ENCODE measurements at regions not wholly inside any gene's neighbourhood (a gene's known extent, or its start where the extent isn't known, plus 50 kb on each side); places are given as distances from the start of the nearest gene placed in this dataset.
"Not testable (repeated sequence)": the region's sequence is repeated elsewhere in the genome, so short reads cannot be mapped to it uniquely, and the experiment has no call there.

- no peak for DNase-seq (ENCODE audit: low read depth, low spot score)
These were observed 189.9 kb upstream of the THRB start for GRCh38 chr3:24684506-24685023.

GRCh38 chr3:24686808-24687207, 192.2 kb upstream of the THRB start:
- no peak for DNase-seq (ENCODE audit: low read depth, low spot score)

GRCh38 chr3:24687671-24688070, 193.0 kb upstream of the THRB start:
- no peak for DNase-seq (ENCODE audit: low read depth, low spot score)

DNA sequence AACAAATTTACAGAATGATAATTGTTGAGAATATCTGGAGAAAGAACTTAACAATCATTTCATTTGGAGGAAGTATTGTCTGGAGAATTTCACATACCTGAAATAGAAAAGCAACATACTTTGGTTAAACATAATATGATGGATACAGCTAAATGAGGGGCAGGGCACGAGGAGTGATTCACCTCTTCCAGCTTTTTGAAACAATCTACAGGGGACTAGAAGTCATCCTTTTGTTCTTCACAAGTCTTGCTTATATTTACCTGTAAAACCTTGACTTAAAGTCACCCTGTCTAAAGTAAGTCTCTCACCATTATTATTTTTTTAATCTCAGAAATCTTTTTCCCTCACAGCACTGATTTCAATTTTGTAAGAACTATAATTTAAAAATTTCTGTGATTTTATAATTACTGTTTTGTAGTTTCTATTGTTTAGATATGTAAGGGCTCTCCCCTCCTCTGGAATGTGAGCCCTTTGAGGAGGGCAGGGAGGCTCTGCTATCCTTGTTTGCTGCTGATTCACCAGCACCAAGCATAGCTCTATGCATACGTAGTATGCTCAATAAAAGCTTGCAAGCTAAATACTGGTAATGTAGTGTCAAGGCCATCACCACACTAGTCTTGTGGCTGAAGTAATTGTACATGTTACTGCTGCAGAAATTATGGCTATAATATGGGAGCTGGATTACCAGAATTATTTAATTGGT, 193.9 kb upstream of the THRB start:
- DNase-seq (ENCODE audit: low read depth, low spot score), result no peak

GRCh38 chr3:24689353-24689752, 194.7 kb upstream of the THRB start:
- DNase-seq (ENCODE audit: low read depth, low spot score), result no peak

GRCh38 chr3:24690777-24691176, 196.1 kb upstream of the THRB start:
- DNase-seq (ENCODE audit: low read depth, low spot score), result no peak

DNA sequence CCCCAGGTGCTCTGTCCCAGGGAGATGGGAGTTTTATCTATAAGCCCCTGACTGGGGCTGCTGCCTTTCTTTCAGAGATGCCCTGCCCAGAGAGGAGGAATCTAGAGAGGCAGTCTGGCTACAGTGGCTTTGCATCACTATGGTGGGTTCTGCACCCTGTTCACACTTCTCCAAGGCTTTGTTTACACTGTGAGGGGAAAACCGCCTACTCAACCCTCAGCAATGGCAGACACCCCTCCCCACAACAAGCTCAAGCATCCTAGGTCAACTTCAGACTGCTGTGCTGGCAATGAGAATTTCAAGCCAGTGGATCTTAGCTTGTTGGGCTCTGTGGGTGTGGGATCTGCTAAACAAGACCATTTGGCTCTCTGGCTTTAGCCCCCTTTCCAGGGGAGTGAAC, 204.4 kb upstream of the THRB start:
- not testable (repeated sequence) for DNase-seq (ENCODE audit: low read depth, low spot score)

- no peak for DNase-seq (ENCODE audit: low read depth, low spot score)
These were observed 209.8 kb upstream of the THRB start for GRCh38 chr3:24704496-24704895.

- no peak for DNase-seq (ENCODE audit: low read depth, low spot score)
These were observed 213.3 kb upstream of the THRB start for GRCh38 chr3:24707936-24708335.

DNA sequence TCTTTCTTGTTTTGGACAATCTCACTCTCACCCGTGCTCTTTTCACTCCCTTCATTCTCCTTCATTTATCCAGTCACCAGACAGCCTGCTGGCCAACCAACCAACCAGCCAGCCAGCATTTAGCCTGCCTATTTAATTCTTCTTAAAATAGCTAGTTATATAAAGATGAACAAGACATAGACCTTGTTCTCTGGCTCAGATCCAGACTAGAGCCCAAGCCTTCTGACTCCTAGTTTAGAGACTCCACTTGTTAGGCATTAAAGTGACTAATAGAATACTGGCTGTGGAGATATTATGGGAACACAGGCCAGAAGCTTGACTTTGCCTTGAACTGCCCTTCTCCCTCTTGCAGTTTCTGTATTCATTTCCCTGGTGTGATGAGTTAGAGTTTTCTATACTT, 215.3 kb upstream of the THRB start:
- DNase-seq (ENCODE audit: low read depth, low spot score), result no peak

GRCh38 chr3:24713516-24713915, 218.9 kb upstream of the THRB start:
- DNase-seq (ENCODE audit: low read depth, low spot score), result no peak

DNA sequence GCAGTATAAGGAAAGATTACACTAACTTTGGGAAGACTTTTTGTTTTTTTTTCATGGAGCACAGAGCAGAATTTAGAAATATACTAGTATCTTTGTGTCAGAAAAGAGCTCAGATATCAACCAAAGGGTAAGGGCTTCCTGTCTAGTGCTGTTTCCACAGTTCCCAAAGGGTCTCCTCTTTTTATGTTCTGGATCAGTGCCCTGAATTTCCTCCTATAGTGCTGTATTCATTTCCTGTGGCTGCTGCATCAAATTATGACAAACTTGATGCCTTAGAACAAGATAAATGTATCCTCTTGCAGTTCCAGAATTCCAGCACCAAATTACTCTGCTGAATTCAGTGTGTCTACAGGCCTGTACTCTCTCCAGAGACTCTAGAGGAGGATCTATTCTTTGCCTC, 219.8 kb upstream of the THRB start:
- DNase-seq (ENCODE audit: low read depth, low spot score), result no peak

- no peak for DNase-seq (ENCODE audit: low read depth, low spot score)
These were observed 220.6 kb upstream of the THRB start for GRCh38 chr3:24715171-24715792.

- DNase-seq (ENCODE audit: low read depth, low spot score), result no peak
These were observed 227.4 kb upstream of the THRB start for GRCh38 chr3:24722087-24722486.

- no peak for DNase-seq (ENCODE audit: low read depth, low spot score)
These were observed 231.0 kb upstream of the THRB start for GRCh38 chr3:24725514-24726255.

DNA sequence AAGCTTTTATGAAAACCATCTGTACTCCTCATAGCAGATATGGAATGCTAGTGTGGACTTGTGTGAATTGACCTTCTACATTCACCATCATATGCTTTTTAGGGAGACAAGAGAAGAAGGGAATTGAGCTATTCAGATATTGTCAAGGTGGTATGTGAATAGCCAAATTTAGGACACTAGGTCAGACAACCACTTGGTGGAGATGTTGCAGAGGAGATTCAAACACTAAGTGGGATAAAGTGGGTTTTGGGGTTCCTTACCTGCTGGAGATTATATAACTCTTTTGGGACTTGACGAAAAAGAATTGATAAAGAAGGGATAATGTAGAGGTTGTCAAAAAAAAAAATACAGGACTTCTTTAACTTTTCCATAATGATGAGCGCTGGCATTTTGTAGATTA, 231.8 kb upstream of the THRB start:
- DNase-seq (ENCODE audit: low read depth, low spot score), result no peak

GRCh38 chr3:24730173-24730572, 235.5 kb upstream of the THRB start:
- no peak for DNase-seq (ENCODE audit: low read depth, low spot score)

GRCh38 chr3:24734019-24734418, 239.4 kb upstream of the THRB start:
- no peak for DNase-seq (ENCODE audit: low read depth, low spot score)

GRCh38 chr3:24736701-24737100, 242.1 kb upstream of the THRB start:
- DNase-seq (ENCODE audit: low read depth, low spot score), result no peak

DNA sequence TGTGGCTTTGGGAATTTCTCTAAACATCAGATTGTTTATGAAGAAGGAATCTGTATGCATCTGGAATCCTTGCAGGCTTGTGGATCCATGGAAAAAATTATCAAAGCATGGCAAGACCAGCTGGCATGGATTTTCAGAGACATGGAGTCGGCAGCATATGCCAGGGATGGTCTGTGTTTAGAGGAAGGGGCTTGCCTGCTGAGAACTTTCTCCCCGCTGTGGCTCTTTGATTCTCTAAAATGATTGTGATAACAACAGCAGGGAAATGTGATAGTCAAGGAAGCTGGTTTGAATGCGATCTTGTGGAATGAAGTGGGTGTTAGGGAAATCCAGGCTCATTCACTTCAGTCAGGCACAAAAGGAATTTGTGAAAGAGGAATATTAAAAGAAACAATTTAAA, 245.7 kb upstream of the THRB start:
- DNase-seq (ENCODE audit: low read depth, low spot score), result no peak

DNA sequence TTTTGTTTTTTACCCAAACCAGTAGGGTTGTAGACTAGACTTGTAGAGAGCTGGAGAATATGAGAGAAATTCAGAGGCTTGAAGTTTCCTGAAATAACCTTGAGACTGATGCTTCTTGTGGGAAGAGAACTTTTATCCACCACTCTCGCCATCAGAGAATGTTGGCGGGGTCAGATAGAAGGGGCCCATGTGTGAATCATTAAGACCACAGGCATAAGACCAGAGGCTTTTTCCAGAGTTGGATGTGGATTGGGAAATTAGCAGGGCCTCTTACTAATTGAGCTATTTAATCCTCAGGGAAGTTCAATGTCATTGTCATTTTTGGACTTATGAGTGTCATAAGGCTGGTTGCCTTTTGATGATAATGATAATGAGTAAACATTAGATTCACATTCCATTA, 246.9 kb upstream of the THRB start:
- no peak for DNase-seq (ENCODE audit: low read depth, low spot score)

- DNase-seq (ENCODE audit: low read depth, low spot score), result no peak
These were observed 253.9 kb upstream of the THRB start for GRCh38 chr3:24748520-24748919.

- no peak for DNase-seq (ENCODE audit: low read depth, low spot score)
These were observed 256.4 kb upstream of the THRB start for GRCh38 chr3:24751020-24751419.

Data from pulmonary artery endothelial cell (primary cell).